ENCODE measurements at regions not wholly inside any gene's neighbourhood (a gene's known extent, or its start where the extent isn't known, plus 50 kb on each side); places are given as distances from the start of the nearest gene placed in this dataset.
"Not testable (repeated sequence)": the region's sequence is repeated elsewhere in the genome, so short reads cannot be mapped to it uniquely, and the experiment has no call there.

- H3K27ac Mint-ChIP-seq, result no peak overlapping the region
- H3K4me3 Mint-ChIP-seq, result no peak overlapping the region
- no peak for ATAC-seq
- peaks cover 4% of the 10 kb centered on the region for H3K9me3 Mint-ChIP-seq (ENCODE audit: insufficient read depth)
- no peak for DNase-seq
- H3K36me3 Mint-ChIP-seq (ENCODE audit: low read depth), result no peaks in the 10 kb centered on the region
- CTCF ChIA-PET, result no interaction called here
- H3K4me1 Mint-ChIP-seq (ENCODE audit: low read depth), result no peaks in the 10 kb centered on the region
- no peaks in the 10 kb centered on the region for H3K27me3 Mint-ChIP-seq (ENCODE audit: low read depth)
- POLR2A ChIA-PET, result no interaction called here
Observed at GRCh38 chr5:130529111-130529510, 624.8 kb downstream of the CHSY3 start.

GRCh38 chr5:130528474-130528873 is 624.2 kb downstream of the CHSY3 start:
- DNase-seq (no peak), ATAC-seq (no peak)
- H3K27ac Mint-ChIP-seq, result no peak overlapping the region
- no peaks in the 10 kb centered on the region for H3K27me3 Mint-ChIP-seq (ENCODE audit: low read depth)
- ChIA-PET CTCF (no interaction called here), POLR2A (no interaction called here)
- H3K4me3 Mint-ChIP-seq, result no peak overlapping the region
- no peaks in the 10 kb centered on the region for H3K36me3 Mint-ChIP-seq (ENCODE audit: low read depth)
- H3K4me1 Mint-ChIP-seq (ENCODE audit: low read depth), result no peaks in the 10 kb centered on the region
- peaks cover 4% of the 10 kb centered on the region for H3K9me3 Mint-ChIP-seq (ENCODE audit: insufficient read depth)

- no peaks in the 10 kb centered on the region for H3K4me1 Mint-ChIP-seq (ENCODE audit: low read depth)
- H3K27me3 Mint-ChIP-seq (ENCODE audit: low read depth), result no peaks in the 10 kb centered on the region
- no peaks in the 10 kb centered on the region for H3K36me3 Mint-ChIP-seq (ENCODE audit: low read depth)
- ChIA-PET POLR2A (no interaction called here), CTCF (no interaction called here)
- H3K9me3 Mint-ChIP-seq (ENCODE audit: insufficient read depth), result peaks cover 4% of the 10 kb centered on the region
- H3K27ac Mint-ChIP-seq, result no peak overlapping the region
- no peak for ATAC-seq
- no peak overlapping the region for H3K4me3 Mint-ChIP-seq
- no peak for DNase-seq
Observed at GRCh38 chr5:130526708-130527107, 622.4 kb downstream of the CHSY3 start.

- Mint-ChIP-seq H3K36me3 (ENCODE audit: low read depth) (no peaks in the 10 kb centered on the region), H3K4me3 (no peak overlapping the region), H3K27ac (no peak overlapping the region), H3K27me3 (ENCODE audit: low read depth) (no peaks in the 10 kb centered on the region), H3K9me3 (ENCODE audit: insufficient read depth) (peaks cover 10% of the 10 kb centered on the region), H3K4me1 (ENCODE audit: low read depth) (no peaks in the 10 kb centered on the region)
- CTCF ChIA-PET, result no interaction called here
- ATAC-seq (no peak), DNase-seq (no peak)
- POLR2A ChIA-PET, result no interaction called here
Observed at GRCh38 chr5:130520211-130520610, 615.9 kb downstream of the CHSY3 start.

GRCh38 chr5:130514984-130515690 is 610.9 kb downstream of the CHSY3 start:
- no peak for ATAC-seq
- no peaks in the 10 kb centered on the region for H3K36me3 Mint-ChIP-seq (ENCODE audit: low read depth)
- H3K9me3 Mint-ChIP-seq (ENCODE audit: insufficient read depth), result peaks cover 10% of the 10 kb centered on the region
- H3K4me1 Mint-ChIP-seq (ENCODE audit: low read depth), result no peaks in the 10 kb centered on the region
- no peak for DNase-seq
- ChIA-PET CTCF (no interaction called here), POLR2A (no interaction called here)
- no peak overlapping the region for H3K4me3 Mint-ChIP-seq
- H3K27ac Mint-ChIP-seq, result no peak overlapping the region
- H3K27me3 Mint-ChIP-seq (ENCODE audit: low read depth), result no peaks in the 10 kb centered on the region

GRCh38 chr5:130502702-130503101 is 598.4 kb downstream of the CHSY3 start:
- no peak for DNase-seq
- Mint-ChIP-seq H3K4me3 (no peak overlapping the region), H3K27me3 (ENCODE audit: low read depth) (no peaks in the 10 kb centered on the region), H3K4me1 (ENCODE audit: low read depth) (no peaks in the 10 kb centered on the region), H3K27ac (no peak overlapping the region), H3K9me3 (ENCODE audit: insufficient read depth) (no peaks in the 10 kb centered on the region), H3K36me3 (ENCODE audit: low read depth) (no peaks in the 10 kb centered on the region)
- ChIA-PET POLR2A (no interaction called here), CTCF (no interaction called here)
- no peak for ATAC-seq

GRCh38 chr5:130501151-130501865 is 597.0 kb downstream of the CHSY3 start:
- Mint-ChIP-seq H3K4me1 (ENCODE audit: low read depth) (no peaks in the 10 kb centered on the region), H3K9me3 (ENCODE audit: insufficient read depth) (no peaks in the 10 kb centered on the region), H3K27ac (no peak overlapping the region), H3K36me3 (ENCODE audit: low read depth) (no peaks in the 10 kb centered on the region), H3K4me3 (no peak overlapping the region), H3K27me3 (ENCODE audit: low read depth) (no peaks in the 10 kb centered on the region)
- ATAC-seq (no peak), DNase-seq (no peak)
- CTCF ChIA-PET, result no interaction called here
- POLR2A ChIA-PET, result no interaction called here

- H3K9me3 Mint-ChIP-seq (ENCODE audit: insufficient read depth); H3K36me3 Mint-ChIP-seq (ENCODE audit: low read depth); DNase-seq; H3K4me1 Mint-ChIP-seq (ENCODE audit: low read depth); POLR2A ChIA-PET; H3K27ac Mint-ChIP-seq; H3K27me3 Mint-ChIP-seq (ENCODE audit: low read depth); CTCF ChIA-PET; H3K4me3 Mint-ChIP-seq; ATAC-seq: not testable (repeated sequence)
Observed at GRCh38 chr5:130500495-130500894, 596.2 kb downstream of the CHSY3 start.

- DNase-seq, result no peak
- Mint-ChIP-seq H3K36me3 (ENCODE audit: low read depth) (no peaks in the 10 kb centered on the region), H3K4me1 (ENCODE audit: low read depth) (no peaks in the 10 kb centered on the region), H3K4me3 (no peak overlapping the region), H3K9me3 (ENCODE audit: insufficient read depth) (no peaks in the 10 kb centered on the region), H3K27ac (no peak overlapping the region), H3K27me3 (ENCODE audit: low read depth) (no peaks in the 10 kb centered on the region)
- ATAC-seq, result no peak
- CTCF ChIA-PET, result no interaction called here
- POLR2A ChIA-PET, result no interaction called here
Observed at GRCh38 chr5:130496215-130496614, 592.0 kb downstream of the CHSY3 start.

GRCh38 chr5:130488252-130488651 is 584.0 kb downstream of the CHSY3 start:
- H3K27me3 Mint-ChIP-seq (ENCODE audit: low read depth), result no peaks in the 10 kb centered on the region
- ATAC-seq (no peak), DNase-seq (no peak)
- ChIA-PET CTCF (no interaction called here), POLR2A (no interaction called here)
- H3K4me3 Mint-ChIP-seq, result no peak overlapping the region
- no peaks in the 10 kb centered on the region for H3K4me1 Mint-ChIP-seq (ENCODE audit: low read depth)
- H3K27ac Mint-ChIP-seq, result no peak overlapping the region
- no peaks in the 10 kb centered on the region for H3K36me3 Mint-ChIP-seq (ENCODE audit: low read depth)
- H3K9me3 Mint-ChIP-seq (ENCODE audit: insufficient read depth), result no peaks in the 10 kb centered on the region

- no peak for DNase-seq
- H3K4me1 Mint-ChIP-seq (ENCODE audit: low read depth), result no peaks in the 10 kb centered on the region
- POLR2A ChIA-PET, result no interaction called here
- no peaks in the 10 kb centered on the region for H3K9me3 Mint-ChIP-seq (ENCODE audit: insufficient read depth)
- no peaks in the 10 kb centered on the region for H3K36me3 Mint-ChIP-seq (ENCODE audit: low read depth)
- no peaks in the 10 kb centered on the region for H3K27me3 Mint-ChIP-seq (ENCODE audit: low read depth)
- CTCF ChIA-PET, result no interaction called here
- no peak for ATAC-seq
- no peak overlapping the region for H3K27ac Mint-ChIP-seq
- no peak overlapping the region for H3K4me3 Mint-ChIP-seq
Observed at GRCh38 chr5:130479045-130479804, 575.0 kb downstream of the CHSY3 start.

GRCh38 chr5:130476325-130476724 is 572.1 kb downstream of the CHSY3 start:
- H3K36me3 Mint-ChIP-seq (ENCODE audit: low read depth), result no peaks in the 10 kb centered on the region

More at GRCh38 chr5:130476325-130476724, 572.1 kb downstream of the CHSY3 start:
- Mint-ChIP-seq H3K4me1 (ENCODE audit: low read depth) (no peaks in the 10 kb centered on the region), H3K27me3 (ENCODE audit: low read depth) (no peaks in the 10 kb centered on the region), H3K27ac (no peak overlapping the region), H3K9me3 (ENCODE audit: insufficient read depth) (no peaks in the 10 kb centered on the region), H3K4me3 (no peak overlapping the region)
- DNase-seq, result no peak
- no peak for ATAC-seq
- POLR2A ChIA-PET, result no interaction called here
- CTCF ChIA-PET, result no interaction called here

Data from activated CD8-positive, alpha-beta T cell treated with anti-CD3 and anti-CD28 coated beads, Interleukin-2, amount 10 ng/mL, durations not matched to agents 7 days and 5 days (primary cell).